GM10266 (cell line): ENCODE measurements at regions not wholly inside any gene's neighbourhood (a gene's known extent, or its start where the extent isn't known, plus 50 kb on each side); places are given as distances from the start of the nearest gene placed in this dataset.

Experiments
- DNase-seq: peaks from one replicate; pipeline ENCODE4 v3.0.0; 2012; ENCODE audit errors: extremely low spot score
- CTCF ChIP-seq: IDR thresholded peaks from 2 replicates; pipeline ENCODE4 v1.5.1; 2012; ENCODE audit warnings: mild to moderate bottlenecking, low read depth; ENCODE audit not compliant: control insufficient read depth, insufficient read depth; ENCODE audit errors: missing control alignments

- no peak for DNase-seq
- no peak for TF ChIP-seq CTCF
Observed at GRCh38 chr5:117299224-117299935, 724.8 kb upstream of the SEMA6A start.

- TF ChIP-seq CTCF = no peak
- DNase-seq = no peak
Observed at GRCh38 chr5:117296872-117297271, 722.2 kb upstream of the SEMA6A start.

GRCh38 chr5:117295941-117296340, 721.3 kb upstream of the SEMA6A start:
- no peak for TF ChIP-seq CTCF
- DNase-seq = no peak

GRCh38 chr5:117286813-117287212, 712.2 kb upstream of the SEMA6A start:
- TF ChIP-seq CTCF = no peak
- no peak for DNase-seq

GRCh38 chr5:117271656-117272055, 697.0 kb upstream of the SEMA6A start:
- no peak for TF ChIP-seq CTCF
- no peak for DNase-seq

GRCh38 chr5:117266280-117266679, 691.7 kb upstream of the SEMA6A start:
- no peak for TF ChIP-seq CTCF
- DNase-seq = no peak

GRCh38 chr5:117263231-117263630, 688.6 kb upstream of the SEMA6A start:
- TF ChIP-seq CTCF = no peak
- no peak for DNase-seq
